H7 (cell line): ENCODE measurements at regions not wholly inside any gene's neighbourhood (a gene's known extent, or its start where the extent isn't known, plus 50 kb on each side); places are given as distances from the start of the nearest gene placed in this dataset.
"Not testable (repeated sequence)": the region's sequence is repeated elsewhere in the genome, so short reads cannot be mapped to it uniquely, and the experiment has no call there.

Source experiments
- DNase-seq: peaks from one replicate; pipeline ENCODE4 v3.0.0; 2012
- H3K27me3 ChIP-seq: 2 replicates; pipeline ENCODE4 v1.6.0; 2011; ENCODE audit warnings: mild to moderate bottlenecking, low read length; ENCODE audit not compliant: control insufficient read depth, insufficient read depth
- H3K36me3 ChIP-seq: replicated peaks from 2 replicates; pipeline ENCODE4 v1.5.1; 2011; ENCODE audit warnings: low read length; ENCODE audit not compliant: control insufficient read depth, insufficient read depth
- H3K4me3 ChIP-seq: 2 replicates; pipeline ENCODE4 v1.5.1; 2011; ENCODE audit warnings: low read depth, mild to moderate bottlenecking, control low read depth, low read length, moderate library complexity; ENCODE audit not compliant: insufficient read depth

DNA sequence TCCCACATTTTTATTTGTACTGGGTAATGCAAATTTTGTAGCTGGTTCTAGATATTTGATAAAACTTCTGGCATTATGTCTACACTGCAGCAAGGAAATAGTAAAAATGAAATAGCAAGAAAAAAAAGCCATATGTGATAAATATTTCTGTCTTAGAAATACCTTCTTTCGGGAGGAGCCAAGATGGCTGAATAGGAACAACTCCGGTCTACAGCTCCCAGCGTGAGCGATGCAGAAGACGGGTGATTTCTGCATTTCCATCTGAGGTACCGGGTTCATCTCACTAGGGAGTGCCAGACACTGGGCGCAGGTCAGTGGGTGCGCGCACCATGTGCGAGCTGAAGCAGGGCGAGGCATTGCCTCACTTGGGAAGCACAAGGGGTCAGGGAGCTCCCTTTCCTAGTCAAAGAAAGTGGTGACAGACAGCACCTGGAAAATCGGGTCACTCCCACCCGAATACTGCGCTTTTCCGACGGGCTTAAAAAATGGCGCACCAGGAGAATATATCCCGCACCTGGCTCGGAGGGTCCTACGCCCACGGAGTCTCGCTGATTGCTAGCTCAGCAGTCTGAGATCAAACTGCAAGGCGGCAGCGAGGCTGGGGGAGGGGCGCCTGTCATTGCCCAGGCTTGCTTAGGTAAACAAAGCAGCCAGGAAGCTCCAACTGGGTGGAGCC is 461.4 kb downstream of the ZWINT start:
- not testable (repeated sequence) for DNase-seq, H3K36me3 ChIP-seq, H3K27me3 ChIP-seq
- H3K4me3 ChIP-seq: peak overlapping the region; percentile 31

DNA sequence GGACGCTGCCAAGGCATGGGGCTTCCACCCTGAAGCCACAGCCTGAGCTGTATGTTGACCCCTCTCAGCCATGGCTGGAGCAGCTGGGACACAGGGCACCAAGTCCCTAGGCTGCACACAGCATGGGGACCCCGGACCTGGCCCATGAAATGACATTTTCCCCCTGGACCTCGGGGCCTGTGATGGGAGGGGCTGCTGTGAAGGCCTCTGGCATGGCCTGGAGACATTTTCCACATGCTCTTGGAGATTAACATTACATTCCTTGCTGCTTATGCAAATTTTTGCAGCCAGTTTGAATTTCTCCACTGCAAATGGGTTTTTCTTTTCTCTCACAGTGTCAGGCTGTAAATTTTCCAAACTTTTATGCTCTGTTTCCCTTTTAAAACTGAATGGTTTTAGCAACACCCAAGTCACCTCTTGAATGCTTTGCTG is 463.6 kb downstream of the ZWINT start:
- Histone ChIP-seq H3K4me3 (no peak overlapping the region), H3K27me3 (no peaks in the 10 kb centered on the region), H3K36me3 (no peaks in the 10 kb centered on the region)
- DNase-seq: no peak

DNA sequence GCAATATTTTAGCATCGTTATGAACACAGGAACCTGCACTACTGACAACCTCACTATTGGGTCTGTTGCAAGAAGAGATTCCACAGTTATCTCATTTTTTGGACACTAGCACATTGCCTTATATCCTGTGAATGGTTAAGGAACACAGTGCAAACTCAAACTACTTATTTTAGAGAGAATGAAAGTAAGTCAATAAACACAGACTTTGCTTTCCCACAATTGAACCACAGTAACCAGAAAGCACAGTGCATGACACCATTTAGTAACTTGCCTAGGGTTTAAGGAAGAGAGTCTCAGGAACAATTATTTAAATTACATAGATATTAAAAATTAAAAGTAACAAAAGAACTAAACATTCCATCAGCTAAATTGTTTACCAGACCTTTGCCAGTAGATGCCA is 468.8 kb downstream of the ZWINT start:
- Histone ChIP-seq H3K4me3 (no peak overlapping the region), H3K36me3 (no peaks in the 10 kb centered on the region)

DNA sequence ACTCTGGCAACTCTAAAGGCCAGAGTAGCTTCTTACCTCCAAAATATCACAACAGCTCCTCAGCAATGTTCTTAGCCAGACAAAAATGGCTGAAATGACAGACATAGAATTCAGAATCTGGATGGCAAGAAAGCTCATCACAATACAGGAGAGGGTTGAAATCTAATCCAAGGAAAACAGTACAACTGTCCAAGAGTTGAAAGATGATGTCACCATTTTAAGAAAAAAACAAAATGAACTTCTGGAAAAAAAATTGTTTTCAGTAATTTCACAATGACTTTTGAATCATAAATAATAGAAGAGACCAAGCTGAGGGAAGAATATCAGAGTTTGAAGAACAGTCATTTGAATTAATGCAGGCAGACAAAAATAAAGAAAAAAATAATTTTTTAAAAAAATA is 479.5 kb downstream of the ZWINT start:
- Histone ChIP-seq H3K27me3 (no peaks in the 10 kb centered on the region), H3K36me3 (no peaks in the 10 kb centered on the region), H3K4me3 (no peak overlapping the region)
- DNase-seq: no peak

More for the DNA sequence above, 468.8 kb downstream of the ZWINT start:
- no peaks in the 10 kb centered on the region for H3K27me3 ChIP-seq
- no peak for DNase-seq

DNA sequence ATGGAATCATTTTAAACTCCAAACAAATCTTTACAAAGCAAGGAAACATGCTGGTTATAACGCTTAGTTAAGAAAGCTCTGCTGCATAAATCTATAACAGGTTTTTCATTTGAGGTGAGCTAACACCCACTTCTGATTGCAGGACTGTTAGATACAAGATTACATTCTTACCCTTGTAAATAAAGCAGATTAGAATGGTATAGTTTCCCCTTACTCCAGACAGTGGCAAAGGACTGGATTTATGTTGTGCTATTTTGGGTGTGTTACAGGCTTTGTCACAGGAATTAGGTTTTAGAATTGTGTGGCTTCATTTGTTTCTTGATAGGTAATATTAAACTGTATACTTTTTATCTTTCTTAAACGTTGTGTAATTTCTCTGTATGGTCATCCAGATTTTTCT is 487.6 kb downstream of the ZWINT start:
- no peak overlapping the region for H3K4me3 ChIP-seq
- no peaks in the 10 kb centered on the region for H3K36me3 ChIP-seq
- no peak for DNase-seq
- no peaks in the 10 kb centered on the region for H3K27me3 ChIP-seq

DNA sequence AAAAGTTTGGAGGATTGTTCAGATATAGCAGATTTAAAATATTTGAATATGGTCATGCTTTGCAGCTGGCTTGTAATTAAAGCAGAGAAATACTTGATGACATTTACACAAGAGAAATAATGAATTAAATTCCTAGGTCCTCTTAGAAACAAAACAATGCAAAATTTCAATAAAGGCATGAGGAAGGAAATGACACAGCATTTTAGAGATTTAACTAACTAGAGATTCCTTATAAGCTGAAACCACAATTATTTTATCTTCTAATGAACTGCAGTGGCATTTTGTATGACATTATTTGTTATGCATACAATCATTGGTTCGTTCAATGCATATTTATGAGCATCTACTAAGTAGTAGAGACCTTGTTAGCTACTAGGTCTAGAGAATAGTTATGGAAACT is 490.9 kb downstream of the ZWINT start:
- H3K36me3 ChIP-seq: no peaks in the 10 kb centered on the region
- H3K27me3 ChIP-seq: no peaks in the 10 kb centered on the region
- DNase-seq: no peak
- H3K4me3 ChIP-seq: no peak overlapping the region

DNA sequence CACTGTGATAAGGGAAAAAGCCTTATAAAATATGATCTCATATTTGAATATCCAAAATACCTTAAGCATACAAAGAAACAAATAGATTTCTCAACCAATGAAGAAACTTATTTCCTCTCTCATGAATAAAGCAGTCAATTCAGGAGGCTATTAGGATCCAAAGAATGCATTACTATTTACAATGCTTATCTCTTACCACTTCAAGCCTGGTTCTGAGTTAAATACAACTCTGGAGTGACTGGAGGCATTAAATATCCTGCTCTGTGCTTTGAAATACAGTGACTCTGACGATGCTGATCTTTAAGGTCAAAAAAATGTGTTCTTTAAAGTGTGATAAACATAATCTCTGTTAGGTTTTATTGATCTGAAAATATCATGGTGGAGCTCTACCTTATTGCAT is 493.2 kb downstream of the ZWINT start:
- no peak for DNase-seq
- H3K4me3 ChIP-seq: no peak overlapping the region
- no peaks in the 10 kb centered on the region; the same call in 1 of the 2 replicates for H3K36me3 ChIP-seq
- no peaks in the 10 kb centered on the region for H3K27me3 ChIP-seq

DNA sequence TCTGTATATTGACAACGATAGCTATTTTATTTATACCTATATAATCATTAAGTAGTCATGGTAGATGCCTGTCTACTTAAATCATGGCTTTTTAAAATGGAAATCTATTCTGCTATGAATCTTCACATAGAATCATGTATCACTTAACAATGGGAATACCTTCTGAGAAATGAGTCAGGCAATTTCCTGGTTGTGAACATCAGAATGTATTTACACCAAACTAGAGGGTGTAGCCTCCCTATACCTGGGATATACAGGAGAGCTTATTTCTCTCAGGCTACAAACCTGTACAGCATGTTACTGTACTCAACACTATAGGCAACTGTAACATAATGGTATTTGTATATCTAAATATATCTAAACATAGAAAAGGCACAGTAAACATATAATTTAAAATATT is 502.3 kb downstream of the ZWINT start:
- H3K27me3 ChIP-seq: no peaks in the 10 kb centered on the region
- no peak for DNase-seq
- no peak overlapping the region for H3K4me3 ChIP-seq
- H3K36me3 ChIP-seq: no peaks in the 10 kb centered on the region; the same call in 1 of the 2 replicates

DNA sequence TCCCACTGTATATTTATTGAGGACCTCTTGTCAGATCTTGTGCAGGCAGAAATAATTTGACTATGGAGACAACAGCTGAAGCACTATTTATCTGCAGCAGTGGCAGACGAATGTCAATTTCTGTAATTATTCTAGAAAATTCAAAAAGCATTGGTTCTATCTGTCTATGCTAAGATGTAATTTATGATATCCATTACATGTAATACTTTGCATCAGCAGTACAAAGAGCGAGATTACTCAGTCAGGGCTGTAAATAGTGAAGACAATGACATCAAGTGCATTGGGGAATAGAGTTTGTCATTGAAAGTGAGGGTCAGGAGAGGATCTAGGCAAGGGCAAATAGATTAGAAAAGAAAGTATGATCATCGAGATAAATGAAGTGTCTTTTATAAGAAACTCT is 508.2 kb downstream of the ZWINT start:
- DNase-seq: no peak
- no peaks in the 10 kb centered on the region for H3K36me3 ChIP-seq
- no peaks in the 10 kb centered on the region for H3K27me3 ChIP-seq
- no peak overlapping the region for H3K4me3 ChIP-seq

DNA sequence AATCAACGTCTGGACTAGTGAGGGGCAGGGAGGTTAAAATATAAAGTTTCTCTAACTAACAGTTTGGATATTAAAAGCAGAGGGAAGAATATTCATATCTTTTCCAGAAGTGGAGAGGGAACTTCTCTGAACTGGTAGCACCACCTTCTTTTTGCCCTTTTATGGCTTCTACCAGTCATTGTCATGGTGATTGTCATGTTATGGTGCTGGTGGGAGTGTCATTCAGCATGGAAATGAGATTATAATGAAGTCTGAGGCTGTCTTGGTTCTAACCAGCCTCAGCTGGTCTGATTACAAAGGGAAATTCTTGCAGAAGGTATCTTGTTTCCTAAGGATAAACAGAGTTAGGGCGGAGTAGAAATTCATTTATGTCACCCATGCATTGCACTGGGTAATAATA is 523.8 kb downstream of the ZWINT start:
- no peak for DNase-seq
- Histone ChIP-seq H3K36me3 (no peaks in the 10 kb centered on the region), H3K27me3 (no peaks in the 10 kb centered on the region), H3K4me3 (no peak overlapping the region)

DNA sequence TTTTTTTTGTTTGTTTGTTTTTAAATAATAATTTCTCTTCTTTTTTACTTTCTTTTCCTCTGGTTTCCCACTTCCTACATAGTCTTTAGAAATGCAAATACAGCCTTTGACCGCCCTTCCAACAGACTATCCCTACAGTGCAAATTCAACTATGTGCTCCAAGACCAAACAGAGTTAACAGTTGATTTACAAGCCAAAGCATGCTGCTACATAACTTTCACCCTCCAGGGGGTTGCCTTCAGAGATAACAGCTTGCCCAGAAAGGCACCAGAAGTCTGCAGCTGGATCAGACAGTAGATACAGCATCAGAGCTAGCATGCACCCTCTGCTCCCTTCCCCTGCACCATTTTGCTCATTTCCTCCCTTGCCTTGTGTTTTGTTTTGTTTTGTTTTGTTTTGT is 539.0 kb downstream of the ZWINT start:
- Histone ChIP-seq H3K36me3 (no peaks in the 10 kb centered on the region), H3K4me3 (no peak overlapping the region), H3K27me3 (no peaks in the 10 kb centered on the region)
- no peak for DNase-seq

DNA sequence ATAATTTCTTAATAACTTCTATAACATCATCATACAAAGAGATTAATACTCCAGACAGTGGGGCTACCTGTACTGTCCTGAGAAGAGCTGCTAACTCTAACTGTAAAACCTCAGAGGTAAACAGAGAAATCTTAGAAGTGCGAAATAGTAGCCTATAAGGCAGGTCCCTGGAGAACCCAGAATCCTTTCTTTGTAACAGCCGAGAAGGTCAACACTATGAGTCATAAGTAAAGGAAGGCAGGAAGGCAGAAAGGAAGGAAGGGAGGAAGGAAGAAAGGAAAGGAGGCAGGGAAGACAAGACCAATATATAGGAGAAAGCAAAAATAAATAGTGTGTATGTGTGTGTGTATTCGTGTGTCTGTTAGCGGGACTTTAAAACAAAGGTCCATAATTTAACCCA is 540.6 kb downstream of the ZWINT start:
- no peaks in the 10 kb centered on the region for H3K36me3 ChIP-seq
- no peak for DNase-seq
- no peaks in the 10 kb centered on the region for H3K27me3 ChIP-seq
- H3K4me3 ChIP-seq: no peak overlapping the region

DNA sequence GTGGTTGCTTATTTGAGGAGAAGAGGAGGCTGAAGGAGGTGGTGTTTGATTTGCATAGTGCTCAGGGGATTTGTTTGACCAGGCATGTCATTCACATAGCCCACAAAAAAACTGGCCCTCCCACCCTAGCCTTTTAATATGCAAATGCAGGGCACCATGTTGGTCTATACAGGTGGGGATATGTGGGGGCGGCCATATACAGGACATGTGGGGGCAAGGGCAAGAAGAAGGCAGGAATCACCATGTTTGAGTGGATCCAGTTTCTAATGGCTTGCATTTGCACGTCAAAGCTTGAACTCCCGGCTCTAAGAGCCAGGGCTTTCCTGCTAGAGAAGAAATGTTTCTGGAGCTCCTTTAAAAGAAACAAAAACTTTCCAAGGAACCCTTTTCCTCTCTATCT is 541.0 kb downstream of the ZWINT start:
- DNase-seq: no peak
- no peak overlapping the region for H3K4me3 ChIP-seq
- no peaks in the 10 kb centered on the region for H3K27me3 ChIP-seq
- no peaks in the 10 kb centered on the region for H3K36me3 ChIP-seq

DNA sequence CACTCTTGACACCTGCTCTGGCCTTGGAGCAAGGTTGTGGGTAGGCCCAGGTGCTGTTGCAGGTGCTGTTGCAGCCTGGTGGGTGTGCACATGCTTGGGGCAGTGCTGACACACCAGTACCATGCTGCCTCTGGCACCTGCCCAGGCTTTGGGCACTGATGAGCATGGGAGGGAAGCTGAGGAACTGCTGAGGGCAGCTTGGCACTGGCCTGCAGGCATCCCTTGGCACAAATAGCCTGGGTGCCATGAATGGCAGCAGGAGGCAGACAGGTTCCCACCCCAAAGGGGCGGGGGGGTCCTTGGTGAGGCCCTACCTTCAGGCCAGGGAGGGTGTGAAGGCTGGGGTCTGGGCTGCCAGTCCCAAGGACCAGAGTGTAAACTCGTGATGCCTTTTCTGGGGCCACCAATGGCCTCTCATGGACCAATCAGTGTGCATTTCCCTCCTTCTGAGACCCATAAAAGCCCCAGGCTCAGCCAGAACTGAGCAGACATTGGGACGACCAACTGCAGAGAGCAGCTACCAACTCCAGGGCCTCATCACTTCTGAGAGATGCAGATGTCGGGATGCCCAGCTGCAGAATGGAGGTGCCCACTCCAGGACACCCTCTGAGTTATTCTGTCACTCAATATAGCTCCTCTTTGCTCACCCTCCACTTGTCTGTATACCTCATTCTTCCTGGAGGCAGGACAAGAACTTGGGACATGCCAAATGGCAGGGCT is 547.4 kb downstream of the ZWINT start:
- H3K27me3 ChIP-seq: no peaks in the 10 kb centered on the region
- no peak overlapping the region for H3K4me3 ChIP-seq
- DNase-seq: no peak
- no peaks in the 10 kb centered on the region for H3K36me3 ChIP-seq

DNA sequence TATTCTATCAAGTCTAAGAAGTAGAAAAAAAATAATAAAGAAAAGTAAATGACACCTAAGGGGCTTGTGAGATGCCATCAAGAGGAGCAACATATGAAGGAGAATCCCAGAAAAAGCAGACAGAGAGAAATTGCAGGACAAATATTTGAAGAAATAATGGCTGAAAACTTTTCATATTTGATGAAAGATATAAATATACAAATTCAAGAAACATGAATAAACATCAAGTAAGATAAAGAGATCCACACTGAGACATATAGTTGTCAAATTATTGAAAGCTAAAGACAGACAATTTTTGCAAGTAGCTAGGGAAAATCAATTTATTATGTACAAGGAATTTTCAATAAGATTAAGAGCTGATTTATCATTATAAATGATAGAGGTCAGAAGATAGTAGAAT is 558.0 kb downstream of the ZWINT start:
- Histone ChIP-seq H3K36me3 (no peaks in the 10 kb centered on the region), H3K4me3 (no peak overlapping the region)
- DNase-seq: no peak

DNA sequence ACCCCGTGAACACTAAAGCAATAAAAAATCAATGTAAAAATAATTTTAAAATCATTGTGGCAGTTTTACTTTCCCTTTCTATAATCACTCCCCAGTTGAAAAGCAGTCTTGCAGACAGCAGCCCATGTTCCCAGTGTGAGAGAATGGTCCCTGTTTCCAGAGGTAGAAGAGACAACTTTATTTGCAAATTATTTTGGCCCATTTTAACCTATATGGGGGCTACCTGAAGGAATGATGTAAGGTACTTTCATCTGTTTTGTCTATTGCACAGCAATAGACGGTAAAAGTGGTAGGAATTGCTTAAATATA is 559.8 kb downstream of the ZWINT start:
- Histone ChIP-seq H3K4me3 (no peak overlapping the region), H3K36me3 (no peaks in the 10 kb centered on the region), H3K27me3 (no peaks in the 10 kb centered on the region)
- no peak for DNase-seq

More for the DNA sequence above, 558.0 kb downstream of the ZWINT start:
- no peaks in the 10 kb centered on the region for H3K27me3 ChIP-seq
